ENCODE measurements at regions not wholly inside any gene's neighbourhood (a gene's known extent, or its start where the extent isn't known, plus 50 kb on each side); places are given as distances from the start of the nearest gene placed in this dataset.

GRCh38 chr1:88461007-88461406 is 223.1 kb upstream of the PKN2 start:
- Mint-ChIP-seq H3K27me3 (ENCODE audit: low read depth) (peaks cover 39% of the 10 kb centered on the region), H3K36me3 (ENCODE audit: low read depth) (no peaks in the 10 kb centered on the region), H3K4me3 (ENCODE audit: unreplicated experiment) (no peak overlapping the region), H3K4me1 (ENCODE audit: low read depth) (no peaks in the 10 kb centered on the region), H3K9me3 (ENCODE audit: low read depth) (no peaks in the 10 kb centered on the region), H3K27ac (ENCODE audit: unreplicated experiment) (no peak overlapping the region)
- TF ChIP-seq CTCF (IDR thresholded peaks at IDR 0.05): no peak
- no peak for DNase-seq (ENCODE audit: low spot score)

- H3K4me3 Mint-ChIP-seq (ENCODE audit: unreplicated experiment): peak overlapping the region; percentile 52
- DNase-seq (ENCODE audit: low spot score): no peak
These were observed 222.0 kb upstream of the PKN2 start for GRCh38 chr1:88462096-88462487.

GRCh38 chr1:88462488-88463261 is 221.4 kb upstream of the PKN2 start:
- Mint-ChIP-seq H3K9me3 (ENCODE audit: low read depth) (no peaks in the 10 kb centered on the region), H3K27ac (ENCODE audit: unreplicated experiment) (no peak overlapping the region), H3K4me3 (ENCODE audit: unreplicated experiment) (peak overlapping the region; percentile 63), H3K36me3 (ENCODE audit: low read depth) (no peaks in the 10 kb centered on the region), H3K27me3 (ENCODE audit: low read depth) (peaks cover 38% of the 10 kb centered on the region), H3K4me1 (ENCODE audit: low read depth) (no peaks in the 10 kb centered on the region)
- TF ChIP-seq CTCF (IDR thresholded peaks at IDR 0.05): no peak
- peak; percentile 71 for DNase-seq (ENCODE audit: low spot score)

More at GRCh38 chr1:88462096-88462487, 222.0 kb upstream of the PKN2 start:
- Mint-ChIP-seq H3K27me3 (ENCODE audit: low read depth) (peaks cover 38% of the 10 kb centered on the region), H3K27ac (ENCODE audit: unreplicated experiment) (no peak overlapping the region), H3K36me3 (ENCODE audit: low read depth) (no peaks in the 10 kb centered on the region), H3K9me3 (ENCODE audit: low read depth) (no peaks in the 10 kb centered on the region), H3K4me1 (ENCODE audit: low read depth) (no peaks in the 10 kb centered on the region)
- no peak for TF ChIP-seq CTCF (IDR thresholded peaks at IDR 0.05)

GRCh38 chr1:88463401-88463985 is 220.6 kb upstream of the PKN2 start:
- no peak overlapping the region for H3K27ac Mint-ChIP-seq (ENCODE audit: unreplicated experiment)
- TF ChIP-seq CTCF (IDR thresholded peaks at IDR 0.05): no peak
- DNase-seq (ENCODE audit: low spot score): no peak
- no peaks in the 10 kb centered on the region for H3K36me3 Mint-ChIP-seq (ENCODE audit: low read depth)
- H3K4me3 Mint-ChIP-seq (ENCODE audit: unreplicated experiment): no peak overlapping the region
- H3K4me1 Mint-ChIP-seq (ENCODE audit: low read depth): no peaks in the 10 kb centered on the region
- no peaks in the 10 kb centered on the region for H3K9me3 Mint-ChIP-seq (ENCODE audit: low read depth)
- H3K27me3 Mint-ChIP-seq (ENCODE audit: low read depth): peaks cover 38% of the 10 kb centered on the region

- no peak for DNase-seq (ENCODE audit: low spot score)
- peaks cover 28% of the 10 kb centered on the region for H3K27me3 Mint-ChIP-seq (ENCODE audit: low read depth)
These were observed 218.1 kb upstream of the PKN2 start for GRCh38 chr1:88466011-88466410.

More at GRCh38 chr1:88466011-88466410, 218.1 kb upstream of the PKN2 start:
- no peak for TF ChIP-seq CTCF (IDR thresholded peaks at IDR 0.05)
- no peak overlapping the region for H3K27ac Mint-ChIP-seq (ENCODE audit: unreplicated experiment)
- H3K9me3 Mint-ChIP-seq (ENCODE audit: low read depth): no peaks in the 10 kb centered on the region
- H3K4me1 Mint-ChIP-seq (ENCODE audit: low read depth): no peaks in the 10 kb centered on the region
- H3K4me3 Mint-ChIP-seq (ENCODE audit: unreplicated experiment): no peak overlapping the region
- H3K36me3 Mint-ChIP-seq (ENCODE audit: low read depth): no peaks in the 10 kb centered on the region
